Central memory CD8-positive, alpha-beta T cell (primary cell): ENCODE measurements at regions not wholly inside any gene's neighbourhood (a gene's known extent, or its start where the extent isn't known, plus 50 kb on each side); places are given as distances from the start of the nearest gene placed in this dataset.

Experiments used
- ATAC-seq: fragments of 150-1000 bp; cut with Tn5 transposase; replicated peaks from 2 replicates; pipeline ENCODE4 v1.10.0; 2022; ENCODE audit warnings: mild to moderate bottlenecking, moderate FRiP score, moderate number of reproducible peaks; ENCODE audit not compliant: poor library complexity, severe bottlenecking; ENCODE audit errors: extremely low read depth
- DNase-seq, 2 donors: peaks; one replicate each; pipeline ENCODE4 v3.0.0; 2021; ENCODE audit warnings: low spot score in 2 of 2
- H3K27ac Mint-ChIP-seq: one replicate; pipeline ENCODE4 v1.8.0; 2022; ENCODE audit warnings: low read depth, mild to moderate bottlenecking, moderate library complexity, mixed read lengths
- H3K27me3 Mint-ChIP-seq: one replicate; pipeline ENCODE4 v1.8.0; 2022; ENCODE audit warnings: mixed read lengths
- H3K36me3 Mint-ChIP-seq: one replicate; pipeline ENCODE4 v1.8.0; 2022; ENCODE audit warnings: mild to moderate bottlenecking, moderate library complexity, mixed read lengths; ENCODE audit not compliant: insufficient read depth
- H3K4me1 Mint-ChIP-seq: one replicate; pipeline ENCODE4 v1.8.0; 2022; ENCODE audit warnings: mixed read lengths
- H3K4me3 Mint-ChIP-seq: one replicate; pipeline ENCODE4 v1.8.0; 2022; ENCODE audit warnings: mild to moderate bottlenecking, moderate library complexity, mixed read lengths
- H3K9me3 Mint-ChIP-seq: one replicate; pipeline ENCODE4 v1.8.0; 2022; ENCODE audit warnings: mixed read lengths

DNA sequence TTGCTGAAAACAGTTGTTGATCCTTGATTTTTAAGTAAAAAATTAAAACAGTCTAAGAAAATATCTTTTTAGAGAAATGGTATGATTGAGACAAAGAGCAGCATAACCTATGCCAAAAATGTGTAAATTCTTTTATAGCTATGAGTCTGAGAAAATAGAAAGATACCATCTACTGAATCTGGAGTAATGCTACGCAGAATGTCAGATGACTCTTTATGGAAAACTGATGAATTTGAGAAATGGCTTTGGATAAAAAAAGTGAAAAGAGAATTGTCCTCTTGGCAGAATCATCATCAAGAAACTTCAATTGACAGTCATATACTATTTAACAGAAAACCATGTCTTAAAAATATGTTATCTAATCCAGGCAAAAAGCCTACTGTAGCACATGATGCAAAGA, 183.1 kb downstream of the FAT4 start:
- no peak for DNase-seq
- Mint-ChIP-seq H3K9me3 (peaks cover 6% of the 10 kb centered on the region), H3K4me3 (no peak overlapping the region), H3K27me3 (no peaks in the 10 kb centered on the region), H3K27ac (no peak overlapping the region), H3K36me3 (peaks cover 2% of the 10 kb centered on the region), H3K4me1 (no peaks in the 10 kb centered on the region)
- ATAC-seq, result no peak

DNA sequence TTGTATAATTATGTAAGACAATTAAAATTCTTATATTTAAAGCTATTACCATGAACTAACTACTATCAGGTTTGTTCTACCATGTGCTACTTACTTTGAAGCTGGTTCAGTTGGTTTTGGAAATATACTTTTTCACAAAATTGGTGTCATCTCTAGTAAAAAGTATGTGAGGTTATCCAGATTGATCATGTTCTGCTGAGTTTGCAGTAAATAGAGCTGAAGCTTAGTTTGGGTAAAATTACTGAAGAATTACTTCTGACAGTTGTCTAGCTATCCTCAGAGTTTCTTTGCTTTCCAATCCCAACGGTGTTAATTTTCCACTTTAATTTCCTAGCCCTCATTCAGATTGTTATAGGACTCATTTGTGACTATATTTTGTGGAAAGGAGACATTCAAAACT, 184.2 kb downstream of the FAT4 start:
- DNase-seq (no peak), ATAC-seq (no peak)
- Mint-ChIP-seq H3K36me3 (peaks cover 2% of the 10 kb centered on the region), H3K4me1 (no peaks in the 10 kb centered on the region), H3K9me3 (peaks cover 6% of the 10 kb centered on the region), H3K4me3 (no peak overlapping the region), H3K27ac (no peak overlapping the region), H3K27me3 (no peaks in the 10 kb centered on the region)

DNA sequence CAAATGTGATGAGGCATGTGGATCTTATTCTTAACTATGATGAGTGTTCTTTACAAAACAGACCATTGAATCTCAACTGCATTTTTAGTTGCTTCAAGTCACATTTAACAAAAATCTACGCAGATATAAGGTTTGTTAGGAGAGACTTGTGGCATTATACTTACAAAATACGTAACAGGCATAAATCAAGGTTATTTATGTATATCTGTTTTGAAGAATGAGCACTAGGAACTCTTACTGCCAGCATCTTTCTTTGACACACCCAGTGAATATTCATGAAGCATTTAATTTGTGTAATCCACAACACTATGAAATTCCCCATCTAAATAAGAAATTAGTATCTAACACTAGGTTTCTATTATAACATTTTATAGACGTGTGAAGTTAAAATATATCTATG, 186.3 kb downstream of the FAT4 start:
- no peak overlapping the region for H3K4me3 Mint-ChIP-seq
- ATAC-seq (no peak), DNase-seq (no peak)
- no peaks in the 10 kb centered on the region for H3K4me1 Mint-ChIP-seq
- H3K36me3 Mint-ChIP-seq, result peaks cover 2% of the 10 kb centered on the region
- H3K9me3 Mint-ChIP-seq, result peaks cover 12% of the 10 kb centered on the region
- no peak overlapping the region for H3K27ac Mint-ChIP-seq
- H3K27me3 Mint-ChIP-seq, result no peaks in the 10 kb centered on the region

DNA sequence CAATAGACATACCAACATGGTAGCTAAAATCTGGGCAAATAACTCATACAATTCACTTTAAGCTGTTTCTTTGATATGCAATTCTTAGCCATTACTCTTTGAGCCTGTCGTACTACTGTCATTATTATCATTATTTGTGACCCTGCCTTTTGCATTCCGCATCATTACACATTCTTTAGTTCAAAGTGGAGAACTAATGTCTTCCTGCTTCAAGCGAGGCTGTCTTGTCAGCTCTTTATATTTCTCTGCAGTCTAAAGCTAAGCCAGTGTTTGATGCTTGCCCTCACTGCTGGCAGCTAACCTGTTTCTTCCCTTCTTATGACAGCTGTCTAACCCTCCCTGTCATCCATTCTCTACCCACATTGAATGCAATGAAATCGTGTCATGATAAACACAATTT, 186.8 kb downstream of the FAT4 start:
- DNase-seq, result no peak
- Mint-ChIP-seq H3K27me3 (no peaks in the 10 kb centered on the region), H3K4me1 (no peaks in the 10 kb centered on the region), H3K27ac (no peak overlapping the region), H3K36me3 (peaks cover 2% of the 10 kb centered on the region), H3K4me3 (no peak overlapping the region), H3K9me3 (peaks cover 12% of the 10 kb centered on the region)
- ATAC-seq, result no peak

DNA sequence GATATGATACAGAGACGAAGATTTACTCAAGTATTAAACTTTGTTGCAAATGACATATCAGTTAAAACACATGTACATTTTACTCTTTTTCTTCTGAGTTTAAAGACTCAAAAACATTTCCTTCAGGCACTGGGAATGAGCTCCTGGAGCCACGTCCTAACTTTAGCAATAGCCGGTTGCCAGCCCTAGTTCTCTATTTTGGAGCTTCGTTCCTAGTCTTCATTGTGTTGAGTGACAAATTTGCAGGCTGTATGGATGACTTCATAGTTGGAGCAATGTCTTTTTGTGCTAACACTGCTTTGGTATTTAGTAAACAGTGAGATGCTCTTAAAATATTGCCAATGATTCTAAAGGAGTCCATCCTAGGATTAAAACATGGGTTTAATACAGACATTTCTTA, 190.9 kb downstream of the FAT4 start:
- Mint-ChIP-seq H3K4me1 (no peaks in the 10 kb centered on the region), H3K27ac (no peak overlapping the region), H3K9me3 (peaks cover 12% of the 10 kb centered on the region), H3K4me3 (no peak overlapping the region), H3K36me3 (peaks cover 2% of the 10 kb centered on the region), H3K27me3 (no peaks in the 10 kb centered on the region)
- ATAC-seq (no peak), DNase-seq (no peak)

DNA sequence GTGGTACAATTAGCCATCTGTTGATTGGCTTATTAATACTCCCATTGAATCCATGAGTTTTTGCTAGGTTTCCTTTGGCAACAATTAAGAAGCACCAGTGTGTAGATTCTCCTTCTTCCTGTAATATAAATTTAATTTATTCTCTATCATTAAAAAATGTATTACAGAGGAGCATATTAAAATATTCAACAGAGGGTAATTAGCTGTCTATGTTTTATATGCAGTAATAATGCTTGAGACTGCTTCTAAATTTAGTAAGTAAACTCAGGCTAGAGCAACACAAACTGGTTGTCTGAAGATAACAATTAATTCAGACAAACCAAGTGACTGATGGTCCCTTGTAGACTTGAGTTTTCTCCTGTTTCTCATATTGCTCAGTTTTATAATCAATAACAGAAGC, 192.4 kb downstream of the FAT4 start:
- Mint-ChIP-seq H3K27ac (no peak overlapping the region), H3K9me3 (peaks cover 11% of the 10 kb centered on the region), H3K4me1 (no peaks in the 10 kb centered on the region), H3K36me3 (no peaks in the 10 kb centered on the region), H3K27me3 (no peaks in the 10 kb centered on the region), H3K4me3 (no peak overlapping the region)
- DNase-seq, result no peak
- no peak for ATAC-seq

DNA sequence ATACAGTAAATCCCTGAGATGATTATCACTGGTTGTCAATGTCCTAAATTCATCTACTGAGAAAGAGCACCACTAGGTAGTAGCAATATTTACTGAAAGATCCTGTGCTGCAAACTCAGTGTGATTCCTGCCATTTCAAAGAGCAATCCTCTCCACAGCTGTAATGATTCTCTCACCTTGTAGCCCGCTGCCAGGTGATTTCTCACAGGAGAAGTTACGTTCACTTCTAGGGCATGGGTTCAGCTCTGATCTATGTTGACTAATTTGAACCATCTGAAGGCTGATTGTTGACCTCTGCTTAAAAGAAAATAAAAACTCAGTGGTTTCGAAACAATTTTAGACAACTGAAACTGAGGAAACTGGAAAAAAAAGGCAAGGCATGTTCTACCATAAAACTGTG, 197.0 kb downstream of the FAT4 start:
- peaks cover 17% of the 10 kb centered on the region for H3K9me3 Mint-ChIP-seq
- H3K36me3 Mint-ChIP-seq, result no peaks in the 10 kb centered on the region
- ATAC-seq (no peak), DNase-seq (no peak)
- no peak overlapping the region for H3K27ac Mint-ChIP-seq
- H3K27me3 Mint-ChIP-seq, result no peaks in the 10 kb centered on the region
- H3K4me3 Mint-ChIP-seq, result no peak overlapping the region
- H3K4me1 Mint-ChIP-seq, result no peaks in the 10 kb centered on the region

DNA sequence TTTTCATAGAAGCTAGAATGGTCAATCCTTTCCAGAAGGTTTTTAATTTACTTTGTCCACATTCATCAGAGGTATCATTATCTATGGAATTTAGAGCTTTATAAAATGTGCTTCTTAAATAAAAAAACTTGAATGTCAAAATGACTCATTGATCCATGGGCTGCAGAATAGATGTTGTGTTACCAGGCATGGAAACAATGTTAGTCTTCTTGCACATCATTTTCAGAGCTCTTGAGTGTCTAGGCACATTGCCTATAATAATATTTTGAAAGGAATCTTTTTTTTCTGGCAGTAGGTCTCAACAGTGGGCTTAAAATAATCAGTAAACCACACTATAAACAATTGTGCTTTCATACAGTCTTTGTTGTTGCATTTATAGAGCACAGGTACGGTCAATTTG, 200.3 kb downstream of the FAT4 start:
- no peaks in the 10 kb centered on the region for H3K4me1 Mint-ChIP-seq
- H3K9me3 Mint-ChIP-seq, result peaks cover 24% of the 10 kb centered on the region
- no peak for DNase-seq
- ATAC-seq, result no peak
- H3K4me3 Mint-ChIP-seq, result no peak overlapping the region
- no peak overlapping the region for H3K27ac Mint-ChIP-seq
- H3K27me3 Mint-ChIP-seq, result no peaks in the 10 kb centered on the region
- H3K36me3 Mint-ChIP-seq, result no peaks in the 10 kb centered on the region

DNA sequence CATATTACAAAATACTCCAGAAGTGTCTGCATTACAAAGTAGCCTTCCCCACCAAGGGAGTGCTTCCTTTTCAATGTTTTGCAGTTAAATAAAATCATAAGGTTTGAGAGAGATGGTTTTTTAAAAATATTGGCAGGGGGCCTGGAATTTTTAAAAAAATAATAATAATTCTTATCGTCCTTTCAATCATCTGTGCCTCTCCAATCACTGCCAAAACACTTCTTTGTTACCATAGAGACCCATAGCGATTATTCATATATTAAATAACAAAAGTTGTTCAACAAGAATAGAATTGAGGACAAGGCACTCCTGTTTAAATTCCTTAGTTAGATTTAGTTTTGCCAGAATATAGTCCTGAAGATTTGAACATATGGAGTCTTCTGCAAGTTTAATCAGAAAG, 203.1 kb downstream of the FAT4 start:
- Mint-ChIP-seq H3K27ac (no peak overlapping the region), H3K27me3 (no peaks in the 10 kb centered on the region), H3K36me3 (no peaks in the 10 kb centered on the region), H3K9me3 (peaks cover 26% of the 10 kb centered on the region), H3K4me1 (no peaks in the 10 kb centered on the region), H3K4me3 (no peak overlapping the region)
- DNase-seq (no peak), ATAC-seq (no peak)

DNA sequence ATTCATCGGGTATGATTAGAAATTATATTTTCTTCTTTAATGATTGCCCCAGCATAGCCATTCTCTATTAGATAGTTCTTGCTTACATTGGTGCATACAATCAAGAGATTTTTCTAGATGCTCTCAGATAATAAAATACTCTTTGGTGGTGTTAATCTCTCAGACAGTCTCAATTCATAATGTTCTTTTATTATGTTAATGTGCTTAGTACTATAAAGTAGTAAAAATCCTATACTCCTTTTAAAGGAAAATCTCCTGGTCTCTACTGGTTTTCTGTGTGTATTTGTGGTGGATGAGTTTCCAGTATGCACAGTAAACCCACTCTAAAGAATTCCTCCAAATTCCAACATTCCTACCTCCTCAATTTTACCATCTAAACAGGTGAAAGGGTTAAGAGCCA, 203.5 kb downstream of the FAT4 start:
- no peaks in the 10 kb centered on the region for H3K36me3 Mint-ChIP-seq
- H3K9me3 Mint-ChIP-seq, result peaks cover 26% of the 10 kb centered on the region
- no peaks in the 10 kb centered on the region for H3K4me1 Mint-ChIP-seq
- H3K4me3 Mint-ChIP-seq, result no peak overlapping the region
- H3K27me3 Mint-ChIP-seq, result no peaks in the 10 kb centered on the region
- H3K27ac Mint-ChIP-seq, result no peak overlapping the region
- DNase-seq (no peak), ATAC-seq (no peak)

DNA sequence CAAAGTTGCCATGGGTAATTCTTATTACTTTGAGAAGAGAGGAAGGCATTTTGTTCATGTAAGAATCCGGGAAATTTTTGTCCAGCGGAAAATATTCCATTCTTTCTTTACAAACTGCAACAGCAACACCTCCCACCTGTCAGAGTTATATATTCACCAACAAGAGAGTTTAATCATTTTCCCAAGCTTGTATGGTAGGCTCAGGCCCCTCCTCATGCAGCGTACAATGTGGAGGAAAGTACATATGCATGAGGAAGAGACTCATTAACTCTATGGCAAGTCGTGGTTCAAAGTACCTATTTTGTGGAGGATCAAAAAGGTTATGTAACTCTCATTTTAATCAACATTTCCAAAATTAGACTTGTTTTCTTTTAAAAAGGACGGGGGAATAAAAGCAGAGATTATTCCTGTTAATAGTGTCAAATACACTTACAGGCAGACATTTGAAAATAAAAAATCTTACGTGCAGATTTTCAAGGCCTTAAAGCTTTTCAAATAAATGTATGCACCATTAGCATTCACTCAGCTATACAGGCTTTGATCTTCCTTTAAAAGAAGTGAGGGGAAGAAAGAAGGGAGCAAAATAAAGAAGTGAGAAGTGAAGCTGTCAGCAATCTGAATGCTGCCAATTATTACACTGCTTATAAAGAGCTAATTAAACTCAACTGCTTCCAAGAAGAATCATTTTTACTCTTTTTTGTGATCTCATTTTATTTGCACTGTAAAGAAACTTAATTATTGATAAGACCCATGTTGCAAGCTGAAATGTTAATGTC, 204.8 kb downstream of the FAT4 start:
- Mint-ChIP-seq H3K36me3 (no peaks in the 10 kb centered on the region), H3K27me3 (no peaks in the 10 kb centered on the region), H3K9me3 (peaks cover 31% of the 10 kb centered on the region), H3K27ac (no peak overlapping the region), H3K4me3 (no peak overlapping the region), H3K4me1 (no peaks in the 10 kb centered on the region)
- no peak for ATAC-seq
- DNase-seq, result no peak

DNA sequence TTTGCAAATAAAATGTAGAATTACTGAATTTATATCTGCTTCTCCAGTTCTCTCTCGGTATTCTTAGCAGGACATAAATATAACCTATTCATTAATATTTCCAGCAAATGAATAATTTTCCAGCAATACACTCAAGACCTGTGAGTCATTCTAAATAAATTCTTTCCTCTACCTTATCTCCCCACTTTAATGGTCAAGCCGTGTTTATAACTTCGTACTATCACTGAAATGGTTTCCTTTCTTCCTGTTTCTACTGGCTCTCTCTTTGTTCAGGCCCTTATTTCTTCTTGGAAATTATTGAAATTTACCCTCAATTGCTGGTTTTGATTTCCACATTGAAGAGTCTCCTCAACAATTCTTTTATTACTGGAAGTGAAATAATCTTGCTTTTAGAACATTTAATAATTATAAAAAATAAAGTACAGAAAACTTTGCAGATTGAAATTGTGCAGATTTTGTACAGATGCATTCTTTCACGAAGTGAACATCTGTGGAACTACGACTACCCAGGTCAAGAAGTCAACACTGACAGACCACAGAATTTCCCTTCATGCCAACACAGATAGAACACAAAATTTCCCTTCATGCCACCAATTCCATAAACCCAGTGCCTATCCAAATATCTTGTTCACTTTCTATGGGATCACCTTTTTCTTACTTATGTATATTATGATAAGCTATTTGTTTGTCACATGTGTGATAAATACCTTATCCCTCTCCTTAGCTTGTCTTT, 205.7 kb downstream of the FAT4 start:
- no peak overlapping the region for H3K27ac Mint-ChIP-seq
- no peaks in the 10 kb centered on the region for H3K27me3 Mint-ChIP-seq
- no peak for ATAC-seq
- no peaks in the 10 kb centered on the region for H3K4me1 Mint-ChIP-seq
- no peak overlapping the region for H3K4me3 Mint-ChIP-seq
- H3K9me3 Mint-ChIP-seq, result peaks cover 35% of the 10 kb centered on the region
- no peak for DNase-seq
- H3K36me3 Mint-ChIP-seq, result no peaks in the 10 kb centered on the region

DNA sequence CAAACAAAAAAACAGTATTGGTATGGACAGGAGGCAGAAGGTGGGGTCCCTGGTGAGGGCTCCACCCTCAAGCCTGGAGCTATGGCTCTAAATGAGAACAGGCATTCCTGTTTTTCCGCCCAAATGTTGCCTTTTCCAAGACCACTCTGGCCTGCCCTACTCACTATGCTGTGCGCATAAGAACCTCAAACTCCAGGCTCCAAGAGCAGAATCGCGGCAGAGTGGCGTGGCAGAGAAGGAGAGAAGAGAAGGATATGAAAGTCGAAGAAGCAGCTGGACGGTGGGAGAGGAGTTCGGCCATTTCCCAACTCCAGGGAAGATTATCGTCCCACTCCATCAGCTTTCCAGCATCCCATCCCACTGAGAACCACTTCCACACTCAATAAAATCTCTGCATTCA, 207.8 kb downstream of the FAT4 start:
- ATAC-seq (no peak), DNase-seq (no peak)
- Mint-ChIP-seq H3K9me3 (peaks cover 31% of the 10 kb centered on the region), H3K27me3 (no peaks in the 10 kb centered on the region), H3K36me3 (no peaks in the 10 kb centered on the region), H3K27ac (no peak overlapping the region), H3K4me3 (no peak overlapping the region), H3K4me1 (no peaks in the 10 kb centered on the region)
